Loucy (cell line): ENCODE measurements at regions not wholly inside any gene's neighbourhood (a gene's known extent, or its start where the extent isn't known, plus 50 kb on each side); places are given as distances from the start of the nearest gene placed in this dataset.

ENCODE experiments used
- H2AFZ ChIP-seq: fragments of 200-600 bp; sonication (generic); 2 replicates; pipeline ENCODE4 v1.6.0; 2016; ENCODE audit warnings: antibody characterized with exemption, mild to moderate bottlenecking, low read length, moderate library complexity
- H3F3A ChIP-seq: fragments of 200-600 bp; 2 replicates; pipeline ENCODE4 v1.6.0; 2016; ENCODE audit warnings: antibody characterized with exemption, low read depth, mild to moderate bottlenecking
- H3K27me3 ChIP-seq: fragments of 200-600 bp; sonication (generic); 2 replicates; pipeline ENCODE4 v1.6.1; 2014; ENCODE audit warnings: low read length, mild to moderate bottlenecking; ENCODE audit not compliant: insufficient read depth, poor library complexity, severe bottlenecking
- H3K36me3 ChIP-seq: fragments of 200-600 bp; sonication (generic); 2 replicates; pipeline ENCODE4 v1.6.1; 2016; ENCODE audit warnings: low read length; ENCODE audit not compliant: insufficient read depth
- H3K4me1 ChIP-seq: fragments of 200-600 bp; sonication (generic); 2 replicates; pipeline ENCODE4 v1.5.1; 2014; ENCODE audit warnings: low read length, mild to moderate bottlenecking; ENCODE audit not compliant: insufficient read depth, poor library complexity, severe bottlenecking
- H3K4me2 ChIP-seq: fragments of 200-600 bp; sonication (generic); 2 replicates; pipeline ENCODE4 v1.6.0; 2014; ENCODE audit warnings: antibody characterized with exemption, low read length, low read depth, mild to moderate bottlenecking; ENCODE audit not compliant: poor library complexity, severe bottlenecking
- H3K4me3 ChIP-seq: fragments of 200-600 bp; sonication (generic); 2 replicates; pipeline ENCODE4 v1.5.1; 2014; ENCODE audit warnings: low read length, mild to moderate bottlenecking, mixed read lengths; ENCODE audit not compliant: poor library complexity, severe bottlenecking
- H3K79me2 ChIP-seq: fragments of 200-600 bp; sonication (generic); 2 replicates; pipeline ENCODE4 v1.6.1; 2014; ENCODE audit warnings: low read length; ENCODE audit not compliant: insufficient read depth
- H3K9ac ChIP-seq: fragments of 200-600 bp; sonication (generic); 2 replicates; pipeline ENCODE4 v1.6.0; 2014; ENCODE audit warnings: mild to moderate bottlenecking, low read depth, low read length, moderate library complexity; ENCODE audit not compliant: poor library complexity, severe bottlenecking
- H3K9me2 ChIP-seq: fragments of 200-600 bp; sonication (generic); replicated peaks from 2 replicates; pipeline ENCODE4 v1.6.1; 2016; ENCODE audit warnings: low read depth, low read length, mixed read lengths
- H3K9me3 ChIP-seq: fragments of 200-600 bp; sonication (generic); 2 replicates; pipeline ENCODE4 v1.6.1; 2014; ENCODE audit warnings: mild to moderate bottlenecking, antibody characterized with exemption, low read length, low read depth; ENCODE audit not compliant: insufficient read depth
- H4K20me1 ChIP-seq: fragments of 200-600 bp; sonication (generic); 2 replicates; pipeline ENCODE4 v1.6.0; 2014; ENCODE audit warnings: antibody characterized with exemption, low read length, mild to moderate bottlenecking; ENCODE audit not compliant: insufficient read depth, poor library complexity, severe bottlenecking
- EZH2phosphoT487 ChIP-seq: fragments of 200-600 bp; IDR thresholded peaks from 2 replicates; pipeline ENCODE4 v1.6.1; 2018; ENCODE audit warnings: antibody characterized with exemption, mild to moderate bottlenecking, moderate library complexity, borderline replicate concordance
- TF ChIP-seq, protein P1 (sequence below): fragments of 200-600 bp; sonication (generic); conservative IDR thresholded peaks from 2 replicates; pipeline ENCODE4 v1.5.1; 2014; ENCODE audit warnings: mild to moderate bottlenecking, antibody characterized with exemption, low read length

DNA sequence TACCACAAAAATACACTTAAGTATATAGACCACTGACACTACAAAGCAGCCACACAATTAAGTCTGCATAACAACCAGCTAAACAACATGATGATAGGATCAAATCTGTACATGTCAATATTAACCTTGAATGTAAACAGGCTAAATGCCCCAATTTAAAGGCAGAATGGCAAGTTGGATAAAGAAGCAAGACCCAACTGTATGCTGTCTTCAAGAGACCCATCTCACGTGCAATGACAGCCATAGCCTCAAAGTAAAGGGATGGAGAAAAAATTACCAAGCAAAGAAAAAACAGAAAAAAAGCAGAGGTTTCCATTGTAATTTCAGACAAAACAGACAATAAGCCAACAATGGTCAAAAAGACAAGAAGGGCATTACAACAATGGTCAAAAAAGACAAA is 77.3 kb upstream of the APC start:
- H3K27me3 ChIP-seq, result no peaks in the 10 kb centered on the region
- no peak overlapping the region for H3K9ac ChIP-seq
- no peaks in the 10 kb centered on the region for H3K4me1 ChIP-seq
- H4K20me1 ChIP-seq, result no peaks in the 10 kb centered on the region
- H3K4me2 ChIP-seq, result no peak overlapping the region
- H3F3A ChIP-seq, result no peaks in the 10 kb centered on the region
- H3K9me3 ChIP-seq, result no peaks in the 10 kb centered on the region
- H3K79me2 ChIP-seq, result no peaks in the 10 kb centered on the region
- TF ChIP-seq EZH2phosphoT487, result no peak
- TF ChIP-seq, protein P1, sequence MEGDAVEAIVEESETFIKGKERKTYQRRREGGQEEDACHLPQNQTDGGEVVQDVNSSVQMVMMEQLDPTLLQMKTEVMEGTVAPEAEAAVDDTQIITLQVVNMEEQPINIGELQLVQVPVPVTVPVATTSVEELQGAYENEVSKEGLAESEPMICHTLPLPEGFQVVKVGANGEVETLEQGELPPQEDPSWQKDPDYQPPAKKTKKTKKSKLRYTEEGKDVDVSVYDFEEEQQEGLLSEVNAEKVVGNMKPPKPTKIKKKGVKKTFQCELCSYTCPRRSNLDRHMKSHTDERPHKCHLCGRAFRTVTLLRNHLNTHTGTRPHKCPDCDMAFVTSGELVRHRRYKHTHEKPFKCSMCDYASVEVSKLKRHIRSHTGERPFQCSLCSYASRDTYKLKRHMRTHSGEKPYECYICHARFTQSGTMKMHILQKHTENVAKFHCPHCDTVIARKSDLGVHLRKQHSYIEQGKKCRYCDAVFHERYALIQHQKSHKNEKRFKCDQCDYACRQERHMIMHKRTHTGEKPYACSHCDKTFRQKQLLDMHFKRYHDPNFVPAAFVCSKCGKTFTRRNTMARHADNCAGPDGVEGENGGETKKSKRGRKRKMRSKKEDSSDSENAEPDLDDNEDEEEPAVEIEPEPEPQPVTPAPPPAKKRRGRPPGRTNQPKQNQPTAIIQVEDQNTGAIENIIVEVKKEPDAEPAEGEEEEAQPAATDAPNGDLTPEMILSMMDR, result no peak
- H3K36me3 ChIP-seq, result no peaks in the 10 kb centered on the region
- H3K4me3 ChIP-seq, result no peak overlapping the region
- H2AFZ ChIP-seq, result no peak overlapping the region
- no peaks in the 10 kb centered on the region for H3K9me2 ChIP-seq

GRCh38 chr5:112663146-112663545 is 74.5 kb upstream of the APC start:
- TF ChIP-seq, protein P1, result no peak
- no peak for TF ChIP-seq EZH2phosphoT487
- Histone ChIP-seq H3F3A (no peaks in the 10 kb centered on the region), H2AFZ (no peak overlapping the region), H3K9ac (no peak overlapping the region), H4K20me1 (no peaks in the 10 kb centered on the region), H3K4me2 (no peak overlapping the region), H3K36me3 (no peaks in the 10 kb centered on the region), H3K79me2 (no peaks in the 10 kb centered on the region), H3K9me3 (no peaks in the 10 kb centered on the region), H3K4me1 (no peaks in the 10 kb centered on the region), H3K9me2 (no peaks in the 10 kb centered on the region), H3K4me3 (no peak overlapping the region), H3K27me3 (no peaks in the 10 kb centered on the region)

DNA sequence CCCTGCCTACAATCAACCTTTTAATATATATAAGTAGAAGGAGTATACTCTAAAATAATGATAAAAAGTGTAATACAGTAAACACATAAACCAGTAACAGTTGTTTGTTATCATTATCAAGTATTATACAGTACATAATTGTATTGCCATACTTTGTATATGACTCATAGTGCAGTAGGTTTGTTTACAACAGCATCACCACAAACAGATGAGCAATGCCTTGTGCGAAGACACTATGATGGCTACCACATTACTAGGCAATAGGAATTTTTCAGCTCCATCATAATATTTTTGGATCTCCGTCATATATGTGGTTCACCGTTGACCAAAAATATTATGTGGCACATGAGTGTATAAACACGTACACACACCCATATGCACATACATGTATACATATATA is 69.7 kb upstream of the APC start:
- TF ChIP-seq, protein P1, result no peak
- no peak for TF ChIP-seq EZH2phosphoT487
- Histone ChIP-seq H4K20me1 (no peaks in the 10 kb centered on the region), H3K9ac (no peak overlapping the region), H3K9me3 (no peaks in the 10 kb centered on the region), H3K79me2 (no peaks in the 10 kb centered on the region), H3K4me1 (no peaks in the 10 kb centered on the region), H3K9me2 (no peaks in the 10 kb centered on the region), H3K27me3 (no peaks in the 10 kb centered on the region), H2AFZ (no peak overlapping the region), H3F3A (no peaks in the 10 kb centered on the region), H3K4me2 (no peak overlapping the region), H3K36me3 (no peaks in the 10 kb centered on the region), H3K4me3 (no peak overlapping the region)
